Naive thymus-derived CD4-positive, alpha-beta T cell (primary cell): ENCODE measurements at regions not wholly inside any gene's neighbourhood (a gene's known extent, or its start where the extent isn't known, plus 50 kb on each side); places are given as distances from the start of the nearest gene placed in this dataset.

Experiments
- ATAC-seq: fragments of 150-1000 bp; cut with Tn5 transposase; 2 replicates; pipeline ENCODE4 v1.10.0; 2021; ENCODE audit warnings: mild to moderate bottlenecking, moderate library complexity
- CTCF ChIA-PET: fragments of 350-600 bp; sonication (Branson Sonifier 250); formaldehyde crosslinking; loops from one replicate; lab custom pipeline; 2021; ENCODE audit warnings: antibody characterized with exemption; lab: Charles Lee
- POLR2A ChIA-PET: fragments of 350-600 bp; sonication (Branson Sonifier 250); formaldehyde crosslinking; loops from one replicate; lab custom pipeline; 2021; ENCODE audit warnings: antibody characterized with exemption, inconsistent platforms; lab: Charles Lee
- DNase-seq, 9 donors: peaks; one replicate each; pipeline versions ENCODE4 v3.0.0 to v3.0.0-alpha.2; 2020 to 2022; ENCODE audit warnings: mixed read lengths in 1 of 9
- H3K27ac ChIP-seq: one replicate; pipeline ENCODE4 v1.7.0; 2013; ENCODE audit warnings: mild to moderate bottlenecking, low read depth, low read length, moderate library complexity
- H3K27me3 ChIP-seq, 2 donors: one replicate each; pipeline ENCODE4 v1.7.0; 2013; ENCODE audit warnings: low read length in 2 of 2, mild to moderate bottlenecking in 2 of 2, moderate library complexity in 2 of 2; ENCODE audit not compliant: control insufficient read depth in 2 of 2, insufficient read depth in 2 of 2
- H3K36me3 ChIP-seq, 3 experiments: 1 replicate in 2 of 3; 2 replicates in 1 of 3; pipeline ENCODE4 v1.7.0; 2013; ENCODE audit warnings: low read length in 3 of 3, mild to moderate bottlenecking in 3 of 3, moderate library complexity in 1 of 3; ENCODE audit not compliant: insufficient read depth in 3 of 3, control insufficient read depth in 2 of 3
- H3K4me1 ChIP-seq, 2 donors: one replicate each; pipeline ENCODE4 v1.7.0; 2013; ENCODE audit warnings: low read length in 2 of 2, mild to moderate bottlenecking in 2 of 2, moderate library complexity in 1 of 2; ENCODE audit not compliant: control insufficient read depth in 2 of 2, insufficient read depth in 2 of 2
- H3K4me3 ChIP-seq: 2 replicates; pipeline ENCODE4 v1.7.0; 2013; ENCODE audit warnings: mild to moderate bottlenecking, low read length
- H3K9me3 ChIP-seq, 3 experiments: 1 replicate in 2 of 3; 2 replicates in 1 of 3; pipeline ENCODE4 v1.7.0; 2013; ENCODE audit warnings: low read length in 3 of 3; ENCODE audit not compliant: control insufficient read depth in 2 of 3
- H3K27ac Mint-ChIP-seq, 9 donors: one replicate each; pipeline ENCODE4 v1.8.0; 2020 to 2022; ENCODE audit warnings: mixed read lengths in 9 of 9, mild to moderate bottlenecking in 8 of 9, moderate library complexity in 5 of 9, inconsistent platforms in 2 of 9
- H3K27me3 Mint-ChIP-seq, 5 donors: one replicate each; pipeline ENCODE4 v1.8.0; 2021 to 2022; ENCODE audit warnings: mixed read lengths in 5 of 5, mild to moderate bottlenecking in 1 of 5
- H3K36me3 Mint-ChIP-seq, 5 donors: one replicate each; pipeline ENCODE4 v1.8.0; 2020 to 2022; ENCODE audit warnings: mixed read lengths in 5 of 5, mild to moderate bottlenecking in 3 of 5, inconsistent platforms in 1 of 5
- H3K4me1 Mint-ChIP-seq, 7 donors: one replicate each; pipeline ENCODE4 v1.8.0; 2020 to 2022; ENCODE audit warnings: mixed read lengths in 7 of 7, mild to moderate bottlenecking in 3 of 7, inconsistent platforms in 1 of 7
- H3K4me3 Mint-ChIP-seq, 10 donors: one replicate each; pipeline ENCODE4 v1.8.0; 2020 to 2022; ENCODE audit warnings: mild to moderate bottlenecking in 10 of 10, mixed read lengths in 10 of 10, moderate library complexity in 6 of 10, inconsistent platforms in 2 of 10
- H3K9me3 Mint-ChIP-seq, 11 donors: one replicate each; pipeline ENCODE4 v1.8.0; 2020 to 2022; ENCODE audit warnings: mixed read lengths in 11 of 11, mild to moderate bottlenecking in 4 of 11, inconsistent platforms in 1 of 11, moderate library complexity in 1 of 11
- intact Hi-C, 2 donors: fragments of 100-400 bp; cut with micrococcal nuclease; formaldehyde crosslinking; loops; one replicate each; pipeline ENCODE4 v1.15.1; 2023

DNA sequence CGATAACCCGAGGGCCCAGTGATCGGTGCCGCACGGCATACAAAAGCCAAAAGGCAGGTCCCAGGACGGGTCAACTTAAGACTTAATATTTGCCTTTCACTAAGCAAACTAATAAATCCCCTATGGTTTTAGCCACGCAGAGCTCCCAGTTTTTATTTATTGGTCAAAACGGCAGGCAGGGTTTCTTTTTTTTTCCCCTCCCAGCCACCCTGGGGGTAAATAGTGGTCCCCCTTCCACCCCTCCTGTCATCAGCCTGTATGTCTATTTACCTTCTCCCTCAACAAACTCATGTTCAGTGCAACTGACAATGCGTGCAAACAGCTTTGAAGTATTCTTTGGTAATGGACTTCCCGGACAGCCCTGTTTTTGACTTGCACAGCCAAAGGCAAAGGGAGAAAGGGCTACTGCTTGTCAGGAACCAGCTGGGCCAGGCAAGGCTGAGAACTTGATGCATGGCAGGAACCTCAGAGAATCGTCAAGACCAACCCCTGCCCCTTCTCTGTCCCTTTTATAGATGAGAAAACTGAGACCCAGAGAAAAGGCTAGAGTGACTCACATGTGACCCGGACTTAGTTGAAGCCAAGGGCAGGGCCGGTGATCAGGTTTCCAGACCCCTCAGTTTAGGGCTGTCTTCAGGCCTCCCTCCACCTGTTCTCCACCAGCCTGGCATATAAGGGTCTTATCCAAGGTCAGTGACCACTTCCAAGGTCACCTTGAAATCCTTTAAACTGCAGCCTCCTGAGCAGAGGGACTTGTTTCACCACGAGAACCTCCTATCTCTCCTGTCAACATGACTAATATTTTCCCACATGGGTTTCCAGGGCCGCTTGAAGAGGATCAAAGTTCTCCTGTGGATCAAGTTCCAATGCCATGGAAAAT lies 279.0 kb downstream of the SOX9 start:
- Histone ChIP-seq H3K27me3 (no peaks in the 10 kb centered on the region), H3K27ac (no peak overlapping the region), H3K36me3 (no peaks in the 10 kb centered on the region), H3K4me3 (no peak overlapping the region), H3K9me3 (no peaks in the 10 kb centered on the region), H3K4me1 (no peaks in the 10 kb centered on the region)
- ChIA-PET CTCF (interaction anchor here (0.5 kb wide), 1 partner anchor 1812 kb away, joined by 3 read pairs; no protein-coding TSS in a partner anchor), POLR2A (no interaction called here)
- Mint-ChIP-seq H3K27ac (no peak overlapping the region), H3K27me3 (peaks cover 0 to 19% (median 13%) of the 10 kb centered on the region in 5 donors), H3K9me3 (peaks cover 0 to 7% (median 1%) of the 10 kb centered on the region in 11 donors), H3K4me1 (no peaks in the 10 kb centered on the region), H3K4me3 (no peak overlapping the region), H3K36me3 (peaks cover 0 to 5% (median 0%) of the 10 kb centered on the region in 5 donors)
- intact Hi-C loops: no loop called here
- no peak for DNase-seq
- no peak for ATAC-seq

DNA sequence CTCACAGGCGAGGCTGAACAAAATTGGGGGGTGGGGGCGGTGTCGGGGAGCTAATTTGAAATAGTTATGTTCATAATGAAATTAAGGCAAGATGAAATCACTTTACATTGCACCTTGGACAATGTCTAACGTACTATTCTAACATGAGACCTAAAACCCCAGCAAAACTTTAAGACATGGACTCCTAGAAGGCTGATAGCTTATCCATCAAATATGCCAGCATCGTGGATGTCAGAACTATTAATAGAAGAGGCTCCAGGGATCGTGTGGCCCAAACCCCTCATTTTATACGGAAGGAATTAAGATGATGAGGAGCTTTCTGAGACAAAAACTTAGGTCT lies 279.6 kb downstream of the SOX9 start:
- no peak overlapping the region for H3K4me3 ChIP-seq
- no peak for DNase-seq
- no peak overlapping the region for H3K4me3 Mint-ChIP-seq
- POLR2A ChIA-PET: no interaction called here
- H3K9me3 Mint-ChIP-seq: peaks cover 0 to 7% (median 0%) of the 10 kb centered on the region in 11 donors
- no peaks in the 10 kb centered on the region for H3K27me3 ChIP-seq
- no peak for ATAC-seq
- no peak overlapping the region for H3K27ac Mint-ChIP-seq
- no peaks in the 10 kb centered on the region for H3K4me1 ChIP-seq
- no peak overlapping the region for H3K27ac ChIP-seq
- H3K36me3 Mint-ChIP-seq: peaks cover 0 to 5% (median 0%) of the 10 kb centered on the region in 5 donors
- H3K36me3 ChIP-seq: no peaks in the 10 kb centered on the region
- H3K9me3 ChIP-seq: no peaks in the 10 kb centered on the region
- H3K27me3 Mint-ChIP-seq: peaks cover 0 to 18% (median 7%) of the 10 kb centered on the region in 5 donors
- CTCF ChIA-PET: no interaction called here
- H3K4me1 Mint-ChIP-seq: no peaks in the 10 kb centered on the region
- intact Hi-C loops: no loop called here

DNA sequence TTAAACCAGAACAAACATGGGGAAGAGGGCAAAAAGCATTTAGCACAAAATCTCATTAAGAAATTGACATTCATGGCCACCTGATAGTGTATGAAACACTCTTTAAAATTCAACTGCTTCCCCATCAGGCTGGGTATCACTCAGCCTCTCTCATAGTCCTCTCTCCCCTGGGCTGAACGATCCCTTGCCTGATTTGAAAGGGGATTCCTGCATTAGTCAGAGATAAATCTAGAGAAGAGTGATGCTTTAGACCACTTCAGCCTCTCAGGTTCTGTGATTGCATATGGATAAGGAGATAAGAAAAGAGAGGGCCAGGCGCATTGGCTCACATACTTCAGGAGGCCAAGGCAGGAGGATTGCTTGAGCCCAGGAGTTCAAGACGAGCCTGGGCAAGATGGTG lies 280.0 kb downstream of the SOX9 start:
- H3K9me3 ChIP-seq: no peaks in the 10 kb centered on the region
- DNase-seq (no peak), ATAC-seq (no peak)
- H3K27ac ChIP-seq: no peak overlapping the region
- H3K4me3 ChIP-seq: no peak overlapping the region
- H3K36me3 ChIP-seq: no peaks in the 10 kb centered on the region
- H3K27me3 Mint-ChIP-seq: peaks cover 0 to 18% (median 6%) of the 10 kb centered on the region in 5 donors
- H3K9me3 Mint-ChIP-seq: peaks cover 0 to 7% (median 0%) of the 10 kb centered on the region in 11 donors
- peaks cover 0 to 5% (median 0%) of the 10 kb centered on the region in 5 donors for H3K36me3 Mint-ChIP-seq
- no peaks in the 10 kb centered on the region for H3K4me1 Mint-ChIP-seq
- H3K27ac Mint-ChIP-seq: no peak overlapping the region
- H3K4me3 Mint-ChIP-seq: no peak overlapping the region
- intact Hi-C loops: no loop called here
- ChIA-PET CTCF (no interaction called here), POLR2A (no interaction called here)
- no peaks in the 10 kb centered on the region for H3K27me3 ChIP-seq
- no peaks in the 10 kb centered on the region for H3K4me1 ChIP-seq

DNA sequence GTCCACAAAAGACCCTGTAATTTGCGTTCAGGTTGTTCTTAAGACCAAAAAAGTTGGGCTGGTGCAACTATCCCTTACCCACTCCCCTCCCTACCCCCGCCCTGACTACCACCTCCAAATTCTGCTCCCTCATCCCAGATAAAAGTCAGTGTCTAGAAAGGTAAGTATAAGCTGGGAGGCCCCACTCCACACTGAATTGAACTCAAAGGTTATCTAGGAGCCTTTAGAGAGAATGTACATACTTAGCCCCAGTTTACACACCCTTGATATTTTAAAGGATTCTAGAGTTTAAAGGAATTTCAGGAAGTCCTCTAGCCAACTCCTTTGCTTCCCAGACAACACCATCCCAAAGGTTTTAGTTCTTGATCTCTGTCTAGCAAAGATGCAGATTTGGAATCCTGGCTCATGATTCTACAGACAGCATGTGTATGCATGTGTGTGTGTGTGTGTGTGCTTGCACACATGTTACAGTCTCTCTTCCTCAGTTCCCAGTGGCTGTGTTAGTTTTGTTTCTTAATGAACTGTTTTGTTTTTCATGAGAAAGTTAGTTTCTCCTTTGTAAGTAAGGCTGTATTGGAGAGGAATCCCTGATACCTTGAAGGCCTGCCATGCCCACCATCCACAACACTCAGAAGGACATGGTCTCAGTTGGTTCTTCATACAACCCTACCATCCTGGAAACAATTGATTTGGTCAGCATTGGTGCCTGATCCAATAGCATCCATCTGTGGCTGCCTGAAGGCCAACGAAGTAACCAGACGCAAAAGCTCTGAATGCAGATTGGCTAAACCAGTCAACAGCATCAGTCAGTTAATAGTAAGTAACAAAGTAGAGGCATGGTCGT lies 281.3 kb downstream of the SOX9 start:
- Mint-ChIP-seq H3K4me1 (no peaks in the 10 kb centered on the region), H3K4me3 (no peak overlapping the region), H3K36me3 (peaks cover 0 to 5% (median 0%) of the 10 kb centered on the region in 5 donors), H3K9me3 (peaks cover 0 to 7% (median 1%) of the 10 kb centered on the region in 11 donors), H3K27me3 (peaks cover 0 to 15% (median 9%) of the 10 kb centered on the region in 5 donors), H3K27ac (no peak overlapping the region)
- no peak for DNase-seq
- H3K4me1 ChIP-seq: no peaks in the 10 kb centered on the region
- POLR2A ChIA-PET: no interaction called here
- intact Hi-C loops: no loop called here
- no peaks in the 10 kb centered on the region for H3K27me3 ChIP-seq
- H3K9me3 ChIP-seq: no peaks in the 10 kb centered on the region
- H3K4me3 ChIP-seq: no peak overlapping the region
- CTCF ChIA-PET: interaction anchor here (0.6 kb wide), 1 partner anchor 33 kb away, joined by 5 read pairs; no protein-coding TSS in a partner anchor
- no peak overlapping the region for H3K27ac ChIP-seq
- ATAC-seq: no peak
- no peaks in the 10 kb centered on the region for H3K36me3 ChIP-seq

DNA sequence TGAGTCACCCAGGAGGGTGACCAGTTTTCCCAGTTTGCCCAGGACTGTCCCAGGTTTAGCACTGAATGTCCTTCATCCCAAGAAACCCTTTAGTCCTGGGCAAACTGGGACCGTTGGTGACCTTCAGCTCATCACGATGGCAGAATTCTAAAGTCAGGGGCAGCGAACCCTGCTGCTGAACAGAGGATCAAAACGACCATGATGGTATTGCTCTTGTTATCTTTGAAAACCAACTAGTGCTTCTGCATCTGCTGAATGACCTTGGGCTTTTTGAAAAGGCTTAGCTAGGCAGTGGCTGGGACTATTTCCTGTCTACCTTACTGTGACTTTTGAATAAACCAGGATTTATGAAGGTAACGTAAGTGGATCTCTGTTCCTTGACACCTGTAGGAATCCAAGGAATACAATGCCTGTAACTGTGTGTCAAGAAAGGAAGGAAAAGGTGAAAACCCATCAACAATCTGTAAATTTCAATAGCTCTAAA lies 281.9 kb downstream of the SOX9 start:
- Mint-ChIP-seq H3K4me1 (no peaks in the 10 kb centered on the region), H3K4me3 (no peak overlapping the region), H3K27me3 (peaks cover 0 to 11% (median 3%) of the 10 kb centered on the region in 5 donors), H3K27ac (no peak overlapping the region), H3K9me3 (peaks cover 0 to 5% (median under 1%) of the 10 kb centered on the region in 11 donors), H3K36me3 (peaks cover 0 to 3% (median 0%) of the 10 kb centered on the region in 5 donors)
- no peaks in the 10 kb centered on the region for H3K9me3 ChIP-seq
- ChIA-PET CTCF (no interaction called here), POLR2A (no interaction called here)
- DNase-seq: no peak
- no peaks in the 10 kb centered on the region for H3K27me3 ChIP-seq
- ATAC-seq: no peak
- intact Hi-C loops: no loop called here
- H3K4me3 ChIP-seq: no peak overlapping the region
- H3K36me3 ChIP-seq: no peaks in the 10 kb centered on the region
- no peaks in the 10 kb centered on the region for H3K4me1 ChIP-seq
- no peak overlapping the region for H3K27ac ChIP-seq

DNA sequence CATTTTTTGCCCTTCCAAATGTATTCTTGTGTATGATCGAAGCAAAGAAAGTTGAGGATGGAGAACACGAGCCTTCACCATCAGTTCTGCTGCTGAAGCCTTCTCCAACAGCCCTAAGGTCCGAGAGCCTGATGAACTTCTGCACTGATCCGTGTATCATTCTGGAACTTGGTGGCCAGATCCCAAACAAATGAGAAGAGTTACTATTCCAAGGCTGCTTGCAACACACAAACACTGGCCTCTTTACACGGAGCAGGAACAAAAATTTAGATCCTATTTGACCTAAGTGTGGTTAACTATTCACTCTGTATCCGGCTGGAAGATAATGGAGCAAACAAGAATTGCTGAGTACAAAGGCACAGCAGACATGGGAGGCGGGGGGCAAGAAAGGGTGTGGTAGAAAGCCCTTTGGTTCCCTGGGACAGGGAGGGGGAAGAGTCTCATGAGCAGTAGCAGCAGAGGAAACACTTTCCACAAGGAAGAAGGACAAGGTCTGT lies 282.9 kb downstream of the SOX9 start:
- no peak overlapping the region for H3K4me3 Mint-ChIP-seq
- no peak for ATAC-seq
- CTCF ChIA-PET: no interaction called here

More for the DNA sequence above, 282.9 kb downstream of the SOX9 start:
- no peak for DNase-seq
- H3K36me3 ChIP-seq: no peaks in the 10 kb centered on the region
- no peaks in the 10 kb centered on the region for H3K4me1 ChIP-seq
- no peak overlapping the region for H3K4me3 ChIP-seq
- POLR2A ChIA-PET: no interaction called here
- intact Hi-C loops: no loop called here
- Mint-ChIP-seq H3K9me3 (peaks cover 0 to 3% (median 0%) of the 10 kb centered on the region in 11 donors), H3K4me1 (no peaks in the 10 kb centered on the region), H3K27ac (no peak overlapping the region), H3K36me3 (no peaks in the 10 kb centered on the region), H3K27me3 (peaks cover 0 to 11% (median 0%) of the 10 kb centered on the region in 5 donors)
- no peaks in the 10 kb centered on the region for H3K9me3 ChIP-seq
- no peak overlapping the region for H3K27ac ChIP-seq
- no peaks in the 10 kb centered on the region for H3K27me3 ChIP-seq
